Esophagus squamous epithelium (tissue), 4 donors: ENCODE measurements at regions not wholly inside any gene's neighbourhood (a gene's known extent, or its start where the extent isn't known, plus 50 kb on each side); places are given as distances from the start of the nearest gene placed in this dataset.

ENCODE experiments used
- CTCF ChIP-seq, 6 experiments: fragments of 450-650 bp in 4 of 6; fragments of 200-600 bp in 2 of 6; sonication (generic) in 2 of 6; IDR thresholded peaks; one replicate each; pipeline ENCODE4 v1.5.1; 2016 to 2019; ENCODE audit warnings: antibody characterized with exemption in 6 of 6, mild to moderate bottlenecking in 4 of 6, moderate library complexity in 4 of 6
- POLR2A ChIP-seq, 4 donors: fragments of 450-650 bp; IDR thresholded peaks; one replicate each; pipeline ENCODE4 v1.6.1; 2017; ENCODE audit warnings: antibody characterized with exemption in 4 of 4, mild to moderate bottlenecking in 4 of 4, moderate library complexity in 3 of 4

- TF ChIP-seq CTCF (IDR thresholded peaks at IDR 0.05) (no peak), POLR2A (IDR thresholded peaks at IDR 0.05) (no peak)
Observed at GRCh38 chr3:150194513-150194912, 213.6 kb upstream of the TSC22D2 start.
